Stomach (tissue), 4 donors: ENCODE measurements at regions not wholly inside any gene's neighbourhood (a gene's known extent, or its start where the extent isn't known, plus 50 kb on each side); places are given as distances from the start of the nearest gene placed in this dataset.

ENCODE experiments used
- CTCF ChIP-seq, 7 experiments: fragments of 450-650 bp in 4 of 7; fragments of 200-600 bp in 3 of 7; sonication (generic) in 3 of 7; IDR thresholded peaks; one replicate each; pipeline ENCODE4 v1.5.1; 2016 to 2019; ENCODE audit warnings: antibody characterized with exemption in 7 of 7, control low read depth in 2 of 7, mild to moderate bottlenecking in 1 of 7
- EP300 ChIP-seq: sonication (generic); formaldehyde crosslinking; IDR thresholded peaks from one replicate; pipeline ENCODE4 v1.6.1; 2017; ENCODE audit warnings: antibody characterized with exemption
- POLR2A ChIP-seq, 4 donors: fragments of 450-650 bp; IDR thresholded peaks; one replicate each; pipeline ENCODE4 v1.6.1; 2016; ENCODE audit warnings: antibody characterized with exemption in 4 of 4, control low read depth in 2 of 4, mild to moderate bottlenecking in 1 of 4, moderate library complexity in 1 of 4
- POLR2AphosphoS5 ChIP-seq, 3 donors: sonication (generic); formaldehyde crosslinking; IDR thresholded peaks; one replicate each; pipeline ENCODE4 v1.6.1; 2016; ENCODE audit warnings: antibody characterized with exemption in 3 of 3

GRCh38 chr5:173772384-173773059 lies 115.6 kb upstream of the CPEB4 start:
- TF ChIP-seq POLR2AphosphoS5 (IDR thresholded peaks at IDR 0.05): peak in 1 of 3 donors; percentile 22
- no peak for TF ChIP-seq CTCF (IDR thresholded peaks at IDR 0.05)
- TF ChIP-seq EP300: no peak
- no peak for TF ChIP-seq POLR2A (IDR thresholded peaks at IDR 0.05)
